Trophoblast cell (in vitro differentiated cells and primary cell): ENCODE measurements at regions not wholly inside any gene's neighbourhood (a gene's known extent, or its start where the extent isn't known, plus 50 kb on each side); places are given as distances from the start of the nearest gene placed in this dataset.
"Not testable (repeated sequence)": the region's sequence is repeated elsewhere in the genome, so short reads cannot be mapped to it uniquely, and the experiment has no call there.

ENCODE experiments used
- DNase-seq, 2 donors: peaks; one replicate each; pipeline ENCODE4 v3.0.0-alpha.2; 2016
- H2AFZ ChIP-seq: 2 replicates; pipeline ENCODE4 v1.6.1; 2013; ENCODE audit warnings: low read length, moderate library complexity, mild to moderate bottlenecking; ENCODE audit not compliant: insufficient read depth, poor library complexity
- H2AK5ac ChIP-seq: 2 replicates; pipeline ENCODE4 v1.6.1; 2013; ENCODE audit warnings: mild to moderate bottlenecking, low read length
- H2BK120ac ChIP-seq: 2 replicates; pipeline ENCODE4 v1.6.1; 2013; ENCODE audit warnings: low read length, mild to moderate bottlenecking, moderate library complexity; ENCODE audit not compliant: insufficient read depth, poor library complexity
- H2BK12ac ChIP-seq: 2 replicates; pipeline ENCODE4 v1.6.1; 2013; ENCODE audit warnings: mild to moderate bottlenecking, low read length, moderate library complexity
- H2BK5ac ChIP-seq: 2 replicates; pipeline ENCODE4 v1.6.1; 2013; ENCODE audit warnings: low read length, low read depth, moderate library complexity, mild to moderate bottlenecking; ENCODE audit not compliant: poor library complexity
- H3K14ac ChIP-seq: 2 replicates; pipeline ENCODE4 v1.6.1; 2013; ENCODE audit warnings: mild to moderate bottlenecking, low read length
- H3K18ac ChIP-seq: 2 replicates; pipeline ENCODE4 v1.6.1; 2013; ENCODE audit warnings: mild to moderate bottlenecking, low read length
- H3K23ac ChIP-seq: 2 replicates; pipeline ENCODE4 v1.6.1; 2013; ENCODE audit warnings: low read length
- H3K27ac ChIP-seq: 2 replicates; pipeline ENCODE4 v1.5.1; 2013; ENCODE audit warnings: low read depth, mild to moderate bottlenecking, inconsistent platforms, low read length, moderate library complexity
- H3K27me3 ChIP-seq: 2 replicates; pipeline ENCODE4 v1.6.1; 2013; ENCODE audit warnings: inconsistent platforms, mild to moderate bottlenecking, low read length, moderate library complexity; ENCODE audit not compliant: insufficient read depth
- H3K36me3 ChIP-seq, 2 experiments: 1 replicate in 1 of 2; 2 replicates in 1 of 2; pipeline ENCODE4 v1.6.1; 2013; ENCODE audit warnings: low read length in 2 of 2, mild to moderate bottlenecking in 2 of 2, moderate library complexity in 1 of 2; ENCODE audit not compliant: insufficient read depth in 2 of 2, control insufficient read depth in 1 of 2
- H3K4ac ChIP-seq: 2 replicates; pipeline ENCODE4 v1.6.1; 2013; ENCODE audit warnings: low read depth, mild to moderate bottlenecking, low read length, moderate library complexity
- H3K4me1 ChIP-seq, 2 experiments: 1 replicate in 1 of 2; 2 replicates in 1 of 2; pipeline ENCODE4 v1.6.1; 2013; ENCODE audit warnings: low read length in 2 of 2, mild to moderate bottlenecking in 2 of 2, moderate library complexity in 1 of 2; ENCODE audit not compliant: insufficient read depth in 2 of 2, control insufficient read depth in 1 of 2
- H3K4me2 ChIP-seq: 2 replicates; pipeline ENCODE4 v1.6.1; 2013; ENCODE audit warnings: inconsistent platforms, mild to moderate bottlenecking, low read length, moderate library complexity
- H3K4me3 ChIP-seq: 2 replicates; pipeline ENCODE4 v1.5.1; 2013; ENCODE audit warnings: mild to moderate bottlenecking, low read depth, low read length, inconsistent platforms
- H3K79me1 ChIP-seq: one replicate; pipeline ENCODE4 v1.6.1; 2013; ENCODE audit warnings: low read length
- H3K79me2 ChIP-seq: 2 replicates; pipeline ENCODE4 v1.6.1; 2013; ENCODE audit warnings: low read length, mild to moderate bottlenecking; ENCODE audit not compliant: control insufficient read depth, insufficient read depth, poor library complexity
- H3K9ac ChIP-seq: 2 replicates; pipeline ENCODE4 v1.6.1; 2013; ENCODE audit warnings: mild to moderate bottlenecking, low read length
- H3K9me3 ChIP-seq: 2 replicates; pipeline ENCODE4 v1.6.1; 2013; ENCODE audit warnings: low read depth, mild to moderate bottlenecking, control low read depth, inconsistent platforms, low read length; ENCODE audit not compliant: insufficient read depth
- H4K12ac ChIP-seq: 2 replicates; pipeline ENCODE4 v1.6.1; 2013; ENCODE audit warnings: low read depth, mild to moderate bottlenecking, low read length, moderate library complexity
- H4K8ac ChIP-seq: 2 replicates; pipeline ENCODE4 v1.6.1; 2013; ENCODE audit warnings: low read depth, mild to moderate bottlenecking, low read length, moderate library complexity
- H4K91ac ChIP-seq: one replicate; pipeline ENCODE4 v1.6.1; 2013; ENCODE audit warnings: low read depth, mild to moderate bottlenecking, low read length, moderate library complexity
- WGBS: extraction: QIAGEN DNeasy Blood & Tissue Kit; methylation state at CpG from one replicate; pipeline ENCODE4 v1.1.7; 2013; ENCODE audit warnings: missing lambda C conversion rate; ENCODE audit not compliant: insufficient read length, insufficient coverage; ENCODE audit errors: extremely low coverage; 5-methylcytosine and 5-hydroxymethylcytosine counted together

GRCh38 chr10:53358978-53359377 lies 586.4 kb upstream of the MBL2 start:
- H2BK5ac ChIP-seq: peak overlapping the region; percentile 9
- not testable (repeated sequence) for H3K79me1 ChIP-seq, H3K27ac ChIP-seq, H3K27me3 ChIP-seq, H3K4ac ChIP-seq, H2AK5ac ChIP-seq, H3K4me1 ChIP-seq, H3K18ac ChIP-seq, H2AFZ ChIP-seq, H4K12ac ChIP-seq, H3K23ac ChIP-seq, H3K4me3 ChIP-seq, H3K4me2 ChIP-seq, H2BK12ac ChIP-seq, DNase-seq, H3K9me3 ChIP-seq, H3K9ac ChIP-seq, H3K14ac ChIP-seq, H3K36me3 ChIP-seq, H4K8ac ChIP-seq, H3K79me2 ChIP-seq
- WGBS: no CpG with 5 or more reads among the region's 4 CpGs
- H2BK120ac ChIP-seq: peak overlapping the region; percentile 8
- peak overlapping the region; percentile 23 for H4K91ac ChIP-seq

- Histone ChIP-seq H4K91ac (peak overlapping the region; percentile 23), H3K4ac (no peak overlapping the region), H3K9ac (no peak overlapping the region), H4K12ac (no peak overlapping the region), H3K4me3 (no peak overlapping the region), H3K18ac (no peak overlapping the region), H3K79me1 (peaks cover 6% of the 10 kb centered on the region), H2BK5ac (peak overlapping the region; percentile 4), H3K27ac (peak overlapping the region; percentile 40), H3K4me2 (no peak overlapping the region), H3K9me3 (no peaks in the 10 kb centered on the region), H4K8ac (no peak overlapping the region), H3K27me3 (no peaks in the 10 kb centered on the region), H3K23ac (no peak overlapping the region), H2BK120ac (peak overlapping the region; percentile 35), H3K14ac (peak overlapping the region; percentile 11), H3K36me3 (no peaks in the 10 kb centered on the region), H2BK12ac (peak overlapping the region; percentile 39), H2AFZ (no peak overlapping the region), H2AK5ac (no peak overlapping the region), H3K79me2 (no peaks in the 10 kb centered on the region), H3K4me1 (peaks cover 2 to 6% of the 10 kb centered on the region in 2 experiments)
- no CpG with 5 or more reads among the region's 4 CpGs for WGBS
- DNase-seq: no peak
These were observed 586.0 kb upstream of the MBL2 start for GRCh38 chr10:53358536-53358935.

GRCh38 chr10:53357587-53357986 lies 585.0 kb upstream of the MBL2 start:
- Histone ChIP-seq H2BK120ac (no peak overlapping the region), H2AK5ac (no peak overlapping the region), H2AFZ (no peak overlapping the region), H3K4ac (no peak overlapping the region), H3K9ac (no peak overlapping the region), H3K27me3 (no peaks in the 10 kb centered on the region), H2BK12ac (no peak overlapping the region), H3K4me2 (no peak overlapping the region), H3K36me3 (no peaks in the 10 kb centered on the region), H4K91ac (peak overlapping the region; percentile 11), H3K18ac (no peak overlapping the region), H4K8ac (no peak overlapping the region), H3K14ac (no peak overlapping the region), H3K23ac (no peak overlapping the region), H3K79me2 (no peaks in the 10 kb centered on the region), H3K9me3 (no peaks in the 10 kb centered on the region), H3K27ac (peak overlapping the region; percentile 69), H2BK5ac (peak overlapping the region; percentile 49), H3K4me3 (no peak overlapping the region), H3K79me1 (peaks cover 6% of the 10 kb centered on the region), H4K12ac (no peak overlapping the region), H3K4me1 (peaks cover 2 to 6% of the 10 kb centered on the region in 2 experiments)
- DNase-seq: no peak

- WGBS: no CpG with 5 or more reads among the region's 3 CpGs
- H2AFZ ChIP-seq: no peak overlapping the region
These were observed 584.2 kb upstream of the MBL2 start for GRCh38 chr10:53356616-53357349.

More at GRCh38 chr10:53356616-53357349, 584.2 kb upstream of the MBL2 start:
- peak overlapping the region; percentile 26 for H3K27ac ChIP-seq
- no peaks in the 10 kb centered on the region for H3K9me3 ChIP-seq
- peaks cover 2 to 6% of the 10 kb centered on the region in 2 experiments for H3K4me1 ChIP-seq
- no peak overlapping the region for H4K12ac ChIP-seq
- peaks cover 3% of the 10 kb centered on the region for H3K79me1 ChIP-seq
- DNase-seq: no peak
- H3K4ac ChIP-seq: no peak overlapping the region
- no peak overlapping the region for H3K18ac ChIP-seq
- no peak overlapping the region for H3K9ac ChIP-seq
- H3K23ac ChIP-seq: no peak overlapping the region
- no peak overlapping the region for H3K4me3 ChIP-seq
- no peak overlapping the region for H4K91ac ChIP-seq
- peak overlapping the region; percentile 46 for H2BK120ac ChIP-seq
- H2AK5ac ChIP-seq: no peak overlapping the region
- no peak overlapping the region for H2BK5ac ChIP-seq
- H3K4me2 ChIP-seq: no peak overlapping the region
- H2BK12ac ChIP-seq: peak overlapping the region; percentile 50
- no peak overlapping the region for H3K14ac ChIP-seq
- H3K27me3 ChIP-seq: no peaks in the 10 kb centered on the region
- H3K79me2 ChIP-seq: no peaks in the 10 kb centered on the region
- H3K36me3 ChIP-seq: no peaks in the 10 kb centered on the region
- H4K8ac ChIP-seq: no peak overlapping the region
